ENCODE measurements at regions not wholly inside any gene's neighbourhood (a gene's known extent, or its start where the extent isn't known, plus 50 kb on each side); places are given as distances from the start of the nearest gene placed in this dataset.
"Not testable (repeated sequence)": the region's sequence is repeated elsewhere in the genome, so short reads cannot be mapped to it uniquely, and the experiment has no call there.

DNA sequence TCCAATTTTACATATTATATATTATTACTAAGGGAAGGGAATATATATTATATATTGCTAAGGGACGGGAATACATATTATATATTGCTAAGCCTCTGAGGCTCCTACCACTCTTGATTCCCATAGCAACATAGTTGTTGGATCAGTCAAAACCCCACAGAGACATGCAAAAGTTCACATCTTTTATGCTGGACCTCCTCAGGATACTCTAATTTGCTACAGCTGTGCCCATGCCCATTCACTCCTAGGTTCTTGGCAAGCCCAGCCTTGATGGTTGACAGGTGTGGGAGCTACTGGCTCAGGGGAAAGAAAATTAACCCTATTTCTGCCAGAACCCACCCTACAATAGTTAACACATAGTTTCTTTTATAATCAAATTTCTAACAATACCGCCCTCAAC lies 84.6 kb upstream of the POMZP3 start:
- DNase-seq: not testable (repeated sequence)

GRCh38 chr7:76709703-76710102 lies 82.6 kb upstream of the POMZP3 start:
- not testable (repeated sequence) for DNase-seq

GRCh38 chr7:76708446-76708845 lies 81.4 kb upstream of the POMZP3 start:
- DNase-seq: not testable (repeated sequence)

- DNase-seq: not testable (repeated sequence)
Measured at GRCh38 chr7:76703815-76704214, 76.7 kb upstream of the POMZP3 start.

GRCh38 chr7:76686277-76686676 lies 59.2 kb upstream of the POMZP3 start:
- DNase-seq: not testable (repeated sequence)

DNA sequence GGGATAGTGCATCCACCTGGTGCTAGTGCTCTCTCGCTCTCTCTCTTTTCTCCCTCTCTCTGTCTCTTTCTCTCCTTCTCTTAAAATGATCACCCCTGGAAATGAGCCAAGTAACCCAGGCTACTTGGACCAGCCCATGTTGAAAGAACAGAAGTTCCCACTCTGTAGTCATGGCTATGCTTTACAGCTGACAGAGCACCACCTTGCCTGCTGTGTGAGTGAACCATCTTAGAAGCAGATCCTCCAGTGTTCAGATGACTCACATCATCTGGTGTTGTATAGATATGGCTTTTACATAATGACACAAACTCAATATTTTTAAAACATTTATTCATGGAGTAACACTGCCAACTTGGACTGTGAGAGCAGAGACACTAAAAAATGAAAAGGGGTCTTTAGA lies 57.7 kb upstream of the POMZP3 start:
- DNase-seq: not testable (repeated sequence)

GRCh38 chr7:76683631-76684030 lies 56.6 kb upstream of the POMZP3 start:
- DNase-seq: not testable (repeated sequence)

- DNase-seq: not testable (repeated sequence)
Measured at GRCh38 chr7:76681810-76682209, 54.7 kb upstream of the POMZP3 start.

DNA sequence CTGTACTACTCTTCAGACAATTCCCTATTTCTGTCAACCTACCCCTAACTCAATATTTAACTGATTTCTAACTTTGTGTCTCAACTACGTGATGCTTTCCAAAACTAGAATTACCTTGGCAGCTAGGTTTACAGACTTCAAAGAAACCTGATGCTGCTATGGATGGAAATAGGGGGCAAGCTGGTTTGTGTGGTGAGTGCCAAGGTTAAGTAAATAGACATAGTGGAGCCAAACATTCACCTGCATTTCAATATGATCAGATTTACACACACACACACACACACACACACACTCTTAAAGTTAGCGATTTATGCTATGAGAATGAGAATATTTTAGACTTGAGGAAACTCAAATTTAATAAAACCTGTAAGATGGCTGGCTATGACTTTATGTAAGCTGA lies 52.1 kb upstream of the POMZP3 start:
- DNase-seq: not testable (repeated sequence)

DNA sequence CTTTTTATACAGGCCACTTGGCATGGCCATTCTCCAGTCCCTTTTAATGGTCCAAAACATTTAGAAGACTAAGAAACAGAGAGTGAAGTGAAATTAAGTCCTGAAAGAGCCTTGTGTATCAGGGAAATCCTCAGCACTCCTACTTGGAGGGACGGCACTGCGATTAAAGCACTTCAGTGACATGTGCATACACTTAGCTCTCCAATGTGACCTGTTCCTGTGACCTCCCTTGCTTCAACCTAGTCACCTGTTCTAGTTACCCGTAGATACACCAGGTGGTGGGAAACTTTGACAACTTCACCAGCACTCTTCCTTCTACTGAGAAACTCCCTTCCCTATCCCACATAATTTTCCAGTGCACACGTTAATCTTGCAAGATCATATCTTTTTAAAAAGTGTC lies 51.4 kb upstream of the POMZP3 start:
- not testable (repeated sequence) for DNase-seq

DNA sequence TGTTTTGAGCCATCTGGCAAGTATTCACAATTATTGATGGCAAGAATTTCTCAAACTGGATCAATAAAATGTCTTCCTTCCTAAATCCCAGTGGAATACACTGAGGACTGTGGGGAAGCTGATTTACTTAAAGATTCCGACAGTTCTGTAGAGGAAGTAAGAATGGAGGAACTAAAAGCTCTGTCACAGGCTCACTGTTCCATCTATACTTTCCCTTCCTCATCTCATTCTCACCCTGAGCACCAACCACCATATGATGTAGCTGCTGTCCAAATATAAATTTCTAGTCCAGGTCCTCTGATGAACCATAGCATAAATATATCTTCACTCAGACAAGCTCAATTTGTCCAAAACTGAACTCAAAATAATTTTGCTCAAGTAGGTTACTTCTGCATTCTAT lies 49.8 kb upstream of the POMZP3 start:
- DNase-seq: not testable (repeated sequence)
